HepG2 (cell line): ENCODE measurements at regions not wholly inside any gene's neighbourhood (a gene's known extent, or its start where the extent isn't known, plus 50 kb on each side); places are given as distances from the start of the nearest gene placed in this dataset.

Experiments used
- ATAC-seq: fragments of 200-7000 bp; cut with Tn5 transposase; 3 replicates; pipeline ENCODE4 v1.9.1; 2020; ENCODE audit warnings: mild to moderate bottlenecking, moderate library complexity
- BruUV-seq: library from RNA; stranded (reverse); fragments of 400-500 nt; replicated peaks from 2 replicates; lab custom pipeline; 2021; lab: Mats Ljungman, UMichigan
- CTCF ChIA-PET: fragments of 300-600 bp; formaldehyde crosslinking; extraction: SDS; loops from one replicate; lab custom pipeline; 2021; ENCODE audit warnings: low total read pairs, inconsistent platforms, low intra/inter-chr PET ratio; lab: Yijun Ruan, JAX
- POLR2A ChIA-PET: fragments of 350-600 bp; sonication (Branson Sonifier 250); formaldehyde crosslinking; loops from one replicate; lab custom pipeline; 2020; ENCODE audit warnings: antibody characterized with exemption, inconsistent platforms; lab: Yijun Ruan, JAX
- DNase-seq: peaks from one replicate; pipeline ENCODE4 v3.0.0-alpha.2; 2015; ENCODE audit warnings: low spot score
- FAIRE-seq: peaks from 3 replicates; lab custom pipeline; 2011; peaks lifted over from hg19 to GRCh38; lab: Jason Lieb, UNC
- H2AFZ ChIP-seq: one replicate; pipeline ENCODE4 v1.6.1; 2011; ENCODE audit warnings: low read length, inconsistent platforms
- H3K27ac ChIP-seq: fragments of 300-600 bp; 3 replicates; pipeline ENCODE4 v1.8.0; 2011; ENCODE audit warnings: mixed run types, mild to moderate bottlenecking, mixed read lengths, low read length, inconsistent platforms; ENCODE audit not compliant: insufficient read depth; ENCODE audit errors: extremely low read length
- H3K27me3 ChIP-seq, 2 experiments: fragments of 200-600 bp in 1 of 2; 2 replicates in 1 of 2; 3 replicates in 1 of 2; pipeline versions ENCODE4 v1.6.0 to v1.8.0; 2011; ENCODE audit warnings: low read length in 2 of 2, mild to moderate bottlenecking in 2 of 2, moderate library complexity in 2 of 2, inconsistent platforms in 1 of 2; ENCODE audit not compliant: insufficient read depth in 2 of 2, control insufficient read depth in 1 of 2
- H3K36me3 ChIP-seq, 2 experiments: fragments of 200-600 bp in 1 of 2; replicated peaks in 1 of 2; 2 replicates in 1 of 2; 3 replicates in 1 of 2; pipeline versions ENCODE4 v1.5.1 to v1.8.0; 2011; ENCODE audit warnings: low read length in 2 of 2, inconsistent platforms in 1 of 2; ENCODE audit not compliant: insufficient read depth in 2 of 2, control insufficient read depth in 1 of 2
- H3K4me1 ChIP-seq: 2 replicates; pipeline ENCODE4 v1.5.1; 2012; ENCODE audit warnings: low read length, inconsistent platforms; ENCODE audit not compliant: insufficient read depth
- H3K4me2 ChIP-seq: 2 replicates; pipeline ENCODE4 v1.6.0; 2011; ENCODE audit warnings: low read depth, low read length, inconsistent platforms
- H3K4me3 ChIP-seq, 3 experiments: fragments of 200-600 bp in 1 of 3; sonication (generic), shearing (Covaris generic) in 1 of 3; replicated peaks in 1 of 3; 2 replicates each; pipeline ENCODE4 v1.5.1; 2011 to 2016; ENCODE audit warnings: low read length in 3 of 3, inconsistent platforms in 2 of 3, low read depth in 2 of 3, mild to moderate bottlenecking in 2 of 3, control low read depth in 1 of 3, mixed read lengths in 1 of 3; ENCODE audit not compliant: insufficient read depth in 1 of 3
- H3K79me2 ChIP-seq: one replicate; pipeline ENCODE4 v1.6.1; 2011; ENCODE audit warnings: low read length, inconsistent platforms; ENCODE audit not compliant: insufficient read depth
- H3K9ac ChIP-seq: 2 replicates; pipeline ENCODE4 v1.6.0; 2011; ENCODE audit warnings: mild to moderate bottlenecking, low read depth, low read length, inconsistent platforms; ENCODE audit not compliant: insufficient read depth
- H3K9me3 ChIP-seq: 2 replicates; pipeline ENCODE4 v1.5.1; 2012; ENCODE audit warnings: mild to moderate bottlenecking, low read length
- H4K20me1 ChIP-seq: 2 replicates; pipeline ENCODE4 v1.6.0; 2011; ENCODE audit warnings: inconsistent platforms, mild to moderate bottlenecking, low read length, moderate library complexity; ENCODE audit not compliant: insufficient read depth
- EED ChIP-seq: sonication (generic); formaldehyde crosslinking; IDR thresholded peaks from 2 replicates; pipeline ENCODE4 v1.5.0; 2020; ENCODE audit warnings: mild to moderate bottlenecking, missing genetic modification reagents
- KDM1A ChIP-seq: IDR thresholded peaks from 2 replicates; pipeline ENCODE4 v1.6.1; 2016; ENCODE audit warnings: missing compliant biosample characterization
- NCOA2 ChIP-seq: sonication (generic); formaldehyde crosslinking; IDR thresholded peaks from 2 replicates; pipeline ENCODE4 v1.8.0; 2022; ENCODE audit warnings: inconsistent platforms
- NPAS2 ChIP-seq: sonication (generic); formaldehyde crosslinking; IDR thresholded peaks from 2 replicates; pipeline ENCODE4 v1.8.0; 2022; ENCODE audit warnings: mild to moderate bottlenecking, missing genetic modification reagents, borderline replicate concordance
- REST ChIP-seq, 2 experiments: IDR thresholded peaks; 2 replicates each; pipeline ENCODE4 v1.6.1; 2011 to 2012; ENCODE audit warnings: low read length in 2 of 2, borderline replicate concordance in 1 of 2, low read depth in 1 of 2, mild to moderate bottlenecking in 1 of 2, moderate library complexity in 1 of 2
- RNF2 ChIP-seq: fragments of 450-650 bp; conservative IDR thresholded peaks from 2 replicates; pipeline ENCODE4 v1.6.1; 2016; ENCODE audit warnings: low read depth
- SMAD1 ChIP-seq: sonication (generic); formaldehyde crosslinking; IDR thresholded peaks from 2 replicates; pipeline ENCODE4 v1.4.0; 2020; ENCODE audit warnings: missing genetic modification reagents, low read depth, mild to moderate bottlenecking, borderline replicate concordance
- THAP8 ChIP-seq: sonication (generic); formaldehyde crosslinking; IDR thresholded peaks from 2 replicates; pipeline ENCODE4 v1.5.1; 2020; ENCODE audit warnings: missing genetic modification reagents, mild to moderate bottlenecking, borderline replicate concordance
- TIGD3 ChIP-seq: sonication (generic); formaldehyde crosslinking; IDR thresholded peaks from 2 replicates; pipeline ENCODE4 v1.5.1; 2020; ENCODE audit warnings: mild to moderate bottlenecking, missing genetic modification reagents, borderline replicate concordance
- TRIM22 ChIP-seq: fragments of 450-650 bp; IDR thresholded peaks from 2 replicates; pipeline ENCODE4 v1.6.1; 2017
- TRIM24 ChIP-seq: sonication (generic); formaldehyde crosslinking; IDR thresholded peaks from 2 replicates; pipeline ENCODE4 v1.8.0; 2022; ENCODE audit warnings: mild to moderate bottlenecking, missing genetic modification reagents
- ZBTB37 ChIP-seq: sonication (generic); formaldehyde crosslinking; IDR thresholded peaks from 2 replicates; pipeline ENCODE4 v1.4.0; 2020; ENCODE audit warnings: mild to moderate bottlenecking, missing genetic modification reagents
- ZFP90 ChIP-seq: sonication (generic); formaldehyde crosslinking; IDR thresholded peaks from 2 replicates; pipeline ENCODE4 v1.8.0; 2022; ENCODE audit warnings: missing genetic modification reagents, mild to moderate bottlenecking, inconsistent platforms, borderline replicate concordance
- ZNF501 ChIP-seq: sonication (generic); formaldehyde crosslinking; IDR thresholded peaks from 2 replicates; pipeline ENCODE4 v1.5.1; 2020; ENCODE audit warnings: mild to moderate bottlenecking, moderate library complexity, missing genetic modification reagents
- ZNF598 ChIP-seq: sonication (generic); formaldehyde crosslinking; IDR thresholded peaks from 2 replicates; pipeline ENCODE4 v1.5.1; 2020; ENCODE audit warnings: mild to moderate bottlenecking, missing genetic modification reagents, borderline replicate concordance
- WGBS: methylation state at CpG from one replicate; pipeline ENCODE4 v1.1.6; 2017; ENCODE audit warnings: low lambda C conversion rate; 5-methylcytosine and 5-hydroxymethylcytosine counted together
- in situ Hi-C: cut with HindIII; loops from 2 replicates; pipeline ENCODE4 v1.10.0; 2017; ENCODE audit warnings: low pct_unique_long_range_greater_than_20kb; ENCODE audit not compliant: extremely low pct_ligation_motif_present
- intact Hi-C: fragments of 100-400 bp; cut with micrococcal nuclease; formaldehyde crosslinking; loops from one replicate; pipeline ENCODE4 v1.10.0; 2022; ENCODE audit not compliant: unreplicated experiment
- TF ChIP-seq, protein P1 (sequence below): sonication (generic); formaldehyde crosslinking; IDR thresholded peaks from 2 replicates; pipeline ENCODE4 v1.5.1; 2020; ENCODE audit warnings: missing genetic modification reagents, mild to moderate bottlenecking, borderline replicate concordance

GRCh38 chr5:3210531-3210930 is 385.1 kb upstream of the IRX1 start:
- Histone ChIP-seq H3K4me3 (no peak overlapping the region), H3K27ac (no peak overlapping the region), H3K4me2 (no peak overlapping the region), H3K4me1 (no peaks in the 10 kb centered on the region), H2AFZ (no peak overlapping the region), H3K9me3 (no peaks in the 10 kb centered on the region), H4K20me1 (no peaks in the 10 kb centered on the region), H3K27me3 (peaks cover 0 to 6% of the 10 kb centered on the region in 2 experiments; a peak in 1 of 5 replicates), H3K79me2 (no peaks in the 10 kb centered on the region), H3K9ac (no peak overlapping the region), H3K36me3 (no peaks in the 10 kb centered on the region)
- no peak for ATAC-seq
- in situ Hi-C loops = no loop called here
- BruUV-seq = no TSS peak
- WGBS = 37% methylated on average over 5 of the region's 9 CpGs
- intact Hi-C loops = no loop called here
- CTCF ChIA-PET = no interaction called here
- FAIRE-seq = no peak
- POLR2A ChIA-PET = no interaction called here
- no peak for DNase-seq
- TF ChIP-seq TIGD3 (CRISPR knock-in tag) (no peak), SMAD1 (CRISPR knock-in tag) (no peak), NPAS2 (CRISPR knock-in tag) (no peak), NCOA2 (CRISPR knock-in tag) (no peak), TRIM22 (no peak), TRIM24 (CRISPR knock-in tag) (no peak), ZNF598 (CRISPR knock-in tag) (no peak), ZBTB37 (no peak), THAP8 (no peak), ZFP90 (CRISPR knock-in tag) (no peak), ZNF501 (no peak), RNF2 (no peak), EED (CRISPR knock-in tag) (no peak), REST (IDR thresholded peaks at IDR 0.05; ENCODE audit: borderline replicate concordance in 1 of 2, low read depth in 1 of 2, low read length in 2 of 2) (no peak), KDM1A (CRISPR knock-in tag) (no peak)
- TF ChIP-seq, protein P1, sequence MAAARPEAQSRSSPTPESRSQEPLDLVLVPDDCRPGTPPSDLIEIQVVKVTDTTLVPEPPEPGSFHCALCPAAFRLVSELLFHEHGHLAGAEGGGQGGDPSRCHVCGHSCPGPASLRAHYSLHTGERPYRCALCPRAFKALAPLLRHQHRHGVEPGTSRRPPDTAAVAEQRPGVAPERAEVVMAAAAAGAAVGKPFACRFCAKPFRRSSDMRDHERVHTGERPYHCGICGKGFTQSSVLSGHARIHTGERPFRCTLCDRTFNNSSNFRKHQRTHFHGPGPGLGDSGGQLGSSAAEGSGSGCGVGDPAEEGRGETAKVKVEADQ (CRISPR knock-in tag) = no peak
